IPS-11a (cell line): ENCODE measurements at regions not wholly inside any gene's neighbourhood (a gene's known extent, or its start where the extent isn't known, plus 50 kb on each side); places are given as distances from the start of the nearest gene placed in this dataset.
"Not testable (repeated sequence)": the region's sequence is repeated elsewhere in the genome, so short reads cannot be mapped to it uniquely, and the experiment has no call there.

ENCODE experiments used
- H3K4me3 ChIP-seq: one replicate; pipeline ENCODE4 v1.5.1; 2013; ENCODE audit warnings: low read depth, low read length, control low read depth

GRCh38 chr2:168300460-168300859, 53.1 kb upstream of the STK39 start:
- no peak overlapping the region for H3K4me3 ChIP-seq

GRCh38 chr2:168304024-168304681, 56.8 kb upstream of the STK39 start:
- no peak overlapping the region for H3K4me3 ChIP-seq

GRCh38 chr2:168307379-168307778, 60.0 kb upstream of the STK39 start:
- H3K4me3 ChIP-seq, result no peak overlapping the region

GRCh38 chr2:168310580-168310979, 63.2 kb upstream of the STK39 start:
- H3K4me3 ChIP-seq, result no peak overlapping the region

GRCh38 chr2:168311261-168311910, 64.0 kb upstream of the STK39 start:
- H3K4me3 ChIP-seq, result no peak overlapping the region

GRCh38 chr2:168312036-168312822, 64.8 kb upstream of the STK39 start:
- no peak overlapping the region for H3K4me3 ChIP-seq

- no peak overlapping the region for H3K4me3 ChIP-seq
Observed at GRCh38 chr2:168314236-168314635, 66.8 kb upstream of the STK39 start.

- H3K4me3 ChIP-seq, result no peak overlapping the region
Observed at GRCh38 chr2:168315331-168316072, 68.1 kb upstream of the STK39 start.

- no peak overlapping the region for H3K4me3 ChIP-seq
Observed at GRCh38 chr2:168316073-168316440, 68.7 kb upstream of the STK39 start.

GRCh38 chr2:168317282-168317681, 69.9 kb upstream of the STK39 start:
- H3K4me3 ChIP-seq, result no peak overlapping the region

- H3K4me3 ChIP-seq, result no peak overlapping the region
Observed at GRCh38 chr2:168320267-168320666, 72.9 kb upstream of the STK39 start.

- H3K4me3 ChIP-seq, result no peak overlapping the region
Observed at GRCh38 chr2:168322325-168323007, 75.1 kb upstream of the STK39 start.

- H3K4me3 ChIP-seq, result no peak overlapping the region
Observed at GRCh38 chr2:168323529-168324021, 76.2 kb upstream of the STK39 start.

- no peak overlapping the region for H3K4me3 ChIP-seq
Observed at GRCh38 chr2:168326572-168326971, 79.2 kb upstream of the STK39 start.

- no peak overlapping the region for H3K4me3 ChIP-seq
Observed at GRCh38 chr2:168327328-168327727, 79.9 kb upstream of the STK39 start.

- H3K4me3 ChIP-seq, result no peak overlapping the region
Observed at GRCh38 chr2:168328421-168328820, 81.0 kb upstream of the STK39 start.

GRCh38 chr2:168330624-168331423, 83.4 kb upstream of the STK39 start:
- no peak overlapping the region for H3K4me3 ChIP-seq

GRCh38 chr2:168335254-168335653, 87.9 kb upstream of the STK39 start:
- H3K4me3 ChIP-seq, result not testable (repeated sequence)

GRCh38 chr2:168336786-168337388, 89.5 kb upstream of the STK39 start:
- no peak overlapping the region for H3K4me3 ChIP-seq
